Cardiac muscle cell (in vitro differentiated cells and primary cell): ENCODE measurements at regions not wholly inside any gene's neighbourhood (a gene's known extent, or its start where the extent isn't known, plus 50 kb on each side); places are given as distances from the start of the nearest gene placed in this dataset.

Source experiments
- DNase-seq, 2 donors: peaks; one replicate each; pipeline versions ENCODE4 v3.0.0 to v3.0.0-alpha.2; 2010 to 2017; ENCODE audit warnings: low read depth in 1 of 2, low spot score in 1 of 2
- H3K27ac ChIP-seq: fragments of 200-600 bp; sonication (generic); 2 replicates; pipeline ENCODE4 v1.5.1; 2016
- H3K27me3 ChIP-seq: fragments of 200-600 bp; sonication (generic); 2 replicates; pipeline ENCODE4 v1.6.0; 2016; ENCODE audit warnings: control low read depth
- H3K36me3 ChIP-seq: fragments of 200-600 bp; sonication (generic); 2 replicates; pipeline ENCODE4 v1.5.1; 2016; ENCODE audit warnings: control low read depth
- H3K4me1 ChIP-seq: fragments of 200-600 bp; sonication (generic); 2 replicates; pipeline ENCODE4 v1.8.1; 2017; ENCODE audit warnings: low read depth, mild to moderate bottlenecking, mixed run types
- H3K4me3 ChIP-seq: fragments of 200-600 bp; sonication (generic); 2 replicates; pipeline ENCODE4 v1.5.1; 2016; ENCODE audit warnings: mild to moderate bottlenecking
- H3K9me3 ChIP-seq: fragments of 200-600 bp; sonication (generic); 2 replicates; pipeline ENCODE4 v1.5.1; 2017; ENCODE audit warnings: low read depth, mild to moderate bottlenecking, control low read depth
- CTCF ChIP-seq: IDR thresholded peaks from 2 replicates; pipeline ENCODE4 v1.5.1; 2012; ENCODE audit warnings: low read depth, mild to moderate bottlenecking, low read length

GRCh38 chr7:13055732-13056368, 368.4 kb downstream of the ARL4A start:
- no peaks in the 10 kb centered on the region for H3K36me3 ChIP-seq
- H3K9me3 ChIP-seq = no peaks in the 10 kb centered on the region
- no peak for DNase-seq
- no peak overlapping the region for H3K27ac ChIP-seq
- H3K27me3 ChIP-seq = no peaks in the 10 kb centered on the region
- H3K4me3 ChIP-seq = no peak overlapping the region
- no peak for TF ChIP-seq CTCF
- H3K4me1 ChIP-seq = no peaks in the 10 kb centered on the region

GRCh38 chr7:13057462-13058200, 370.2 kb downstream of the ARL4A start:
- DNase-seq = peak in 1 of 2 donors; percentile 56
- TF ChIP-seq CTCF = no peak
- no peak overlapping the region for H3K27ac ChIP-seq
- H3K4me3 ChIP-seq = no peak overlapping the region
- no peaks in the 10 kb centered on the region for H3K36me3 ChIP-seq
- no peaks in the 10 kb centered on the region for H3K27me3 ChIP-seq
- H3K4me1 ChIP-seq = no peaks in the 10 kb centered on the region
- no peaks in the 10 kb centered on the region for H3K9me3 ChIP-seq

- no peak overlapping the region for H3K4me3 ChIP-seq
- no peak overlapping the region for H3K27ac ChIP-seq
- TF ChIP-seq CTCF = no peak
- H3K27me3 ChIP-seq = no peaks in the 10 kb centered on the region
- H3K9me3 ChIP-seq = no peaks in the 10 kb centered on the region
- DNase-seq = no peak
- no peaks in the 10 kb centered on the region for H3K4me1 ChIP-seq
- no peaks in the 10 kb centered on the region for H3K36me3 ChIP-seq
These were observed 372.7 kb downstream of the ARL4A start for GRCh38 chr7:13060173-13060572.

GRCh38 chr7:13061115-13061514, 373.7 kb downstream of the ARL4A start:
- H3K27me3 ChIP-seq = no peaks in the 10 kb centered on the region
- no peaks in the 10 kb centered on the region for H3K9me3 ChIP-seq
- no peaks in the 10 kb centered on the region for H3K4me1 ChIP-seq
- no peak for TF ChIP-seq CTCF
- DNase-seq = no peak
- no peak overlapping the region for H3K4me3 ChIP-seq
- no peak overlapping the region for H3K27ac ChIP-seq
- H3K36me3 ChIP-seq = no peaks in the 10 kb centered on the region

GRCh38 chr7:13062631-13063030, 375.2 kb downstream of the ARL4A start:
- Histone ChIP-seq H3K4me3 (no peak overlapping the region), H3K36me3 (no peaks in the 10 kb centered on the region), H3K4me1 (no peaks in the 10 kb centered on the region), H3K9me3 (no peaks in the 10 kb centered on the region), H3K27me3 (no peaks in the 10 kb centered on the region), H3K27ac (no peak overlapping the region)
- no peak for TF ChIP-seq CTCF
- no peak for DNase-seq
